HL-60 (cell line): ENCODE measurements at regions not wholly inside any gene's neighbourhood (a gene's known extent, or its start where the extent isn't known, plus 50 kb on each side); places are given as distances from the start of the nearest gene placed in this dataset.

Experiments used
- DNase-seq, 2 experiments: peaks; one replicate each; pipeline ENCODE4 v3.0.0-alpha.2; 2010 to 2020; ENCODE audit warnings: low read depth in 1 of 2, low spot score in 1 of 2
- H3K27ac ChIP-seq: fragments of 250-450 bp; sonication (Bioruptor Pico); replicated peaks from 2 replicates; pipeline ENCODE4 v1.5.1; 2020; ENCODE audit warnings: mild to moderate bottlenecking, moderate library complexity
- H3K27me3 ChIP-seq: fragments of 250-450 bp; sonication (Bioruptor Pico); 2 replicates; pipeline ENCODE4 v1.5.1; 2021; ENCODE audit warnings: mild to moderate bottlenecking, moderate library complexity; ENCODE audit not compliant: insufficient read depth, poor library complexity, severe bottlenecking
- H3K4me3 ChIP-seq: replicated peaks from 2 replicates; pipeline ENCODE4 v1.5.1; 2011; ENCODE audit warnings: mild to moderate bottlenecking, control low read depth, low read length; ENCODE audit not compliant: insufficient read depth
- CTCF ChIP-seq: IDR thresholded peaks from one replicate; pipeline ENCODE4 v1.5.1; 2011; ENCODE audit warnings: low read length, control low read depth, inconsistent platforms; ENCODE audit not compliant: insufficient read depth
- GABPA ChIP-seq: IDR thresholded peaks from 2 replicates; pipeline ENCODE4 v1.6.1; 2012; ENCODE audit warnings: low read depth
- POLR2AphosphoS5 ChIP-seq: IDR thresholded peaks from 2 replicates; pipeline ENCODE4 v1.6.1; 2012; ENCODE audit warnings: low read depth
- REST ChIP-seq: IDR thresholded peaks from 2 replicates; pipeline ENCODE4 v1.6.1; 2012; ENCODE audit warnings: low read depth; ENCODE audit not compliant: insufficient replicate concordance
- SPI1 ChIP-seq: IDR thresholded peaks from 2 replicates; pipeline ENCODE4 v1.6.1; 2012; ENCODE audit warnings: low read depth, mild to moderate bottlenecking, borderline replicate concordance

GRCh38 chr11:71071736-71072509 is 180.5 kb downstream of the SHANK2 start:
- Histone ChIP-seq H3K27me3 (no peaks in the 10 kb centered on the region), H3K27ac (no peak overlapping the region), H3K4me3 (no peak overlapping the region)
- TF ChIP-seq GABPA (no peak), POLR2AphosphoS5 (no peak), CTCF (no peak), REST (no peak), SPI1 (no peak)
- no peak for DNase-seq

GRCh38 chr11:71070490-71071453 is 181.6 kb downstream of the SHANK2 start:
- no peak overlapping the region for H3K27ac ChIP-seq
- H3K4me3 ChIP-seq: no peak overlapping the region
- H3K27me3 ChIP-seq: no peaks in the 10 kb centered on the region
- no peak for DNase-seq
- TF ChIP-seq GABPA: no peak
- TF ChIP-seq REST: no peak

GRCh38 chr11:71068963-71069362 is 183.4 kb downstream of the SHANK2 start:
- H3K4me3 ChIP-seq: no peak overlapping the region
- no peak overlapping the region for H3K27ac ChIP-seq
- TF ChIP-seq SPI1 (no peak), POLR2AphosphoS5 (no peak), GABPA (no peak), REST (no peak), CTCF (no peak)
- no peaks in the 10 kb centered on the region for H3K27me3 ChIP-seq
- DNase-seq: no peak
